K562 (cell line): ENCODE measurements at regions not wholly inside any gene's neighbourhood (a gene's known extent, or its start where the extent isn't known, plus 50 kb on each side); places are given as distances from the start of the nearest gene placed in this dataset.

Experiments
- ATAC-seq: fragments of 200-7000 bp; cut with Tn5 transposase; 3 replicates; pipeline ENCODE4 v1.9.1; 2020; ENCODE audit warnings: moderate library complexity
- BruUV-seq: library from RNA; stranded (reverse); fragments of 400-500 nt; replicated peaks from 2 replicates; lab custom pipeline; 2021; lab: Mats Ljungman, UMichigan
- CTCF ChIA-PET: fragments of 300-600 bp; formaldehyde crosslinking; extraction: SDS; loops from one replicate; lab custom pipeline; 2021; ENCODE audit warnings: low intra/inter-chr PET ratio; lab: Yijun Ruan, JAX
- POLR2A ChIA-PET: fragments of 300-600, 350-650 bp; sonication (Branson Sonifier 250); formaldehyde crosslinking; extraction: SDS; loops from one replicate; lab custom pipeline; 2021; ENCODE audit warnings: antibody characterized with exemption, inconsistent platforms; lab: Yijun Ruan, JAX
- DNase-seq, 4 experiments: peaks; one replicate each; pipeline versions ENCODE4 v3.0.0 to v3.0.0-alpha.2; 2011 to 2018; ENCODE audit warnings: low spot score in 3 of 4, mixed read lengths in 3 of 4; ENCODE audit errors: extremely low read depth in 1 of 4
- FAIRE-seq: peaks from 2 replicates; lab custom pipeline; 2011; peaks lifted over from hg19 to GRCh38; lab: Jason Lieb, UNC
- H2AFZ ChIP-seq: 2 replicates; pipeline ENCODE4 v1.6.0; 2011; ENCODE audit warnings: low read depth, low read length, control low read depth, inconsistent platforms
- H3K27ac ChIP-seq: fragments of 200-600 bp; 3 replicates; pipeline ENCODE4 v1.8.0; 2011; ENCODE audit warnings: low read depth, mild to moderate bottlenecking, control low read depth, inconsistent platforms, low read length, moderate library complexity, mixed read lengths; ENCODE audit errors: extremely low read depth
- H3K27me3 ChIP-seq, 2 experiments: fragments of 300-600 bp in 1 of 2; 2 replicates in 1 of 2; 3 replicates in 1 of 2; pipeline versions ENCODE4 v1.6.0 to v1.8.0; 2011; ENCODE audit warnings: inconsistent platforms in 2 of 2, low read length in 2 of 2, mild to moderate bottlenecking in 1 of 2, mixed read lengths in 1 of 2, moderate library complexity in 1 of 2; ENCODE audit not compliant: control insufficient read depth in 2 of 2, insufficient read depth in 2 of 2
- H3K36me3 ChIP-seq: fragments of 300-600 bp; 3 replicates; pipeline ENCODE4 v1.8.0; 2011; ENCODE audit warnings: mild to moderate bottlenecking, low read length, inconsistent platforms; ENCODE audit not compliant: control insufficient read depth, insufficient read depth
- H3K4me1 ChIP-seq, 2 experiments: fragments of 200-600 bp in 1 of 2; replicated peaks in 1 of 2; 2 replicates in 1 of 2; 3 replicates in 1 of 2; pipeline versions ENCODE4 v1.5.1 to v1.8.0; 2011; ENCODE audit warnings: inconsistent platforms in 2 of 2, low read length in 2 of 2, mild to moderate bottlenecking in 1 of 2, mixed read lengths in 1 of 2, moderate library complexity in 1 of 2; ENCODE audit not compliant: control insufficient read depth in 2 of 2, insufficient read depth in 2 of 2
- H3K4me2 ChIP-seq: 2 replicates; pipeline ENCODE4 v1.6.1; 2011; ENCODE audit warnings: low read length, control low read depth, inconsistent platforms, mixed read lengths; ENCODE audit not compliant: insufficient read depth
- H3K4me3 ChIP-seq: fragments of 200-600 bp; sonication (generic), shearing (Covaris generic); 2 replicates; pipeline ENCODE4 v1.5.1; 2016; ENCODE audit warnings: control low read depth, inconsistent platforms
- H3K79me2 ChIP-seq: fragments of 200-600 bp; 3 replicates; pipeline ENCODE4 v1.8.0; 2011; ENCODE audit warnings: low read length, inconsistent platforms; ENCODE audit not compliant: control insufficient read depth, insufficient read depth
- H3K9ac ChIP-seq, 2 experiments: 2 replicates each; pipeline versions ENCODE4 v1.6.0 to v1.6.1; 2011; ENCODE audit warnings: low read depth in 2 of 2, low read length in 2 of 2, control low read depth in 1 of 2, inconsistent platforms in 1 of 2, mild to moderate bottlenecking in 1 of 2, mixed read lengths in 1 of 2; ENCODE audit not compliant: insufficient read depth in 1 of 2
- H3K9me1 ChIP-seq: one replicate; pipeline ENCODE4 v1.6.0; 2011; ENCODE audit warnings: inconsistent platforms, mild to moderate bottlenecking, low read length, moderate library complexity; ENCODE audit not compliant: control insufficient read depth, insufficient read depth
- H3K9me3 ChIP-seq: replicated peaks from 2 replicates; pipeline ENCODE4 v1.5.1; 2011; ENCODE audit warnings: low read depth, low read length, inconsistent platforms; ENCODE audit not compliant: control insufficient read depth, insufficient read depth
- H4K20me1 ChIP-seq: replicated peaks from 2 replicates; pipeline ENCODE4 v1.6.1; 2011; ENCODE audit warnings: low read length, inconsistent platforms, mixed read lengths; ENCODE audit not compliant: control insufficient read depth, insufficient read depth
- ATF1 ChIP-seq, 2 experiments: fragments of 450-650 bp in 1 of 2; IDR thresholded peaks; 2 replicates each; pipeline ENCODE4 v1.6.1; 2016; ENCODE audit warnings: missing compliant biosample characterization in 1 of 2, missing genetic modification characterization in 1 of 2
- OTX1 ChIP-seq: fragments of 450-650 bp; formaldehyde crosslinking; IDR thresholded peaks from 2 replicates; pipeline ENCODE4 v1.4.0; 2022; ENCODE audit warnings: mild to moderate bottlenecking
- RBBP5 ChIP-seq: fragments of 200-600 bp; sonication (generic); IDR thresholded peaks from 2 replicates; pipeline ENCODE4 v1.6.1; 2012; ENCODE audit warnings: borderline replicate concordance, mild to moderate bottlenecking, low read length, control low read depth, inconsistent platforms; ENCODE audit not compliant: insufficient read depth, poor library complexity, severe bottlenecking
- SIN3B ChIP-seq: fragments of 450-650 bp; IDR thresholded peaks from 2 replicates; pipeline ENCODE4 v1.6.1; 2017; ENCODE audit warnings: low read depth, mild to moderate bottlenecking, moderate library complexity
- WGBS: fragments of 100-300 bp; shearing (Covaris generic); methylation state at CpG from one replicate; pipeline ENCODE4 v1.1.6; 2016; ENCODE audit warnings: low coverage, mixed read lengths; ENCODE audit not compliant: insufficient coverage; ENCODE audit errors: missing lambda C conversion rate; 5-methylcytosine and 5-hydroxymethylcytosine counted together
- in situ Hi-C: fragments of 300-500 bp; cut with MboI; formaldehyde crosslinking; loops from 4 replicates; pipeline ENCODE4 v1.15.0; 2018; ENCODE audit warnings: inconsistent platforms, mixed read lengths
- intact Hi-C: fragments of 100-400 bp; cut with micrococcal nuclease; formaldehyde crosslinking; loops from 2 replicates; pipeline ENCODE4 v1.14.2; 2022

GRCh38 chr2:181307203-181307991 is 149.8 kb upstream of the ITGA4 start:
- Histone ChIP-seq H3K36me3 (no peaks in the 10 kb centered on the region), H3K9me3 (no peaks in the 10 kb centered on the region; the same call in 1 of the 2 replicates), H3K9me1 (no peaks in the 10 kb centered on the region), H3K9ac (no peak overlapping the region), H3K79me2 (no peaks in the 10 kb centered on the region), H3K4me3 (no peak overlapping the region), H2AFZ (no peak overlapping the region), H3K27ac (no peak overlapping the region), H3K4me1 (no peaks in the 10 kb centered on the region), H3K27me3 (no peaks in the 10 kb centered on the region), H4K20me1 (no peaks in the 10 kb centered on the region), H3K4me2 (no peak overlapping the region)
- FAIRE-seq (no peak), ATAC-seq (no peak), DNase-seq (no peak)
- BruUV-seq = no TSS peak
- TF ChIP-seq OTX1 (CRISPR knock-in tag) (no peak), SIN3B (no peak), RBBP5 (no peak), ATF1 (CRISPR knock-in tag; IDR thresholded peaks at IDR 0.05) (no peak), ATF1 (tag; IDR thresholded peaks at IDR 0.05) (no peak)
- ChIA-PET CTCF (no interaction called here), POLR2A (no interaction called here)
- intact Hi-C loops = no loop called here
- in situ Hi-C loops = no loop called here
- WGBS = 2% methylated on average over 7 of the region's 7 CpGs
